HG02943 (cell line): ENCODE measurements at regions not wholly inside any gene's neighbourhood (a gene's known extent, or its start where the extent isn't known, plus 50 kb on each side); places are given as distances from the start of the nearest gene placed in this dataset.

Experiments
- ATAC-seq: cut with Tn5 transposase; IDR thresholded peaks from one replicate; pipeline ENCODE4 v1.9.1; 2021; ENCODE audit warnings: mild to moderate bottlenecking, low read depth, moderate library complexity; ENCODE audit not compliant: unreplicated experiment

- ATAC-seq = no peak
Observed at GRCh38 chr10:78404296-78404695, 370.6 kb downstream of the RPS24 start.

- no peak for ATAC-seq
Observed at GRCh38 chr10:78405231-78405630, 371.6 kb downstream of the RPS24 start.

GRCh38 chr10:78405736-78406135 lies 372.1 kb downstream of the RPS24 start:
- ATAC-seq = no peak

DNA sequence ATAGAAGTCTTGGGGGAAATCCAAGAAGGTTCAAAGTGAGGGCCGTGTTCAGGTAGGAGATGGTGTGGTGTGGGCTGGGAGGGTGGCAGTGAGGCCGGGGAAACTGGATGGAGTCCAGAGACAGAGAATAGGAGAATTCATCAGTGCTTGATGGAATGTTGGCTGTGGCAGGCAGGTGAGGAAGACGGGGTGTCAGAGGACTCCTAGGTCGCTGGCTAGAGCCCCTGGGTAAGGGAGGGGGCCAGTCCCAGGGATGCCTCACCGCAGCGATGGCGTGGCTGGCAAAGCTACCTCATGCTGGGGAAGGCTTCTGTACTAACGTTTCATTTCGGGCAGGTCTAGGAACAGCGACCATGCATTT lies 373.0 kb downstream of the RPS24 start:
- ATAC-seq = no peak

DNA sequence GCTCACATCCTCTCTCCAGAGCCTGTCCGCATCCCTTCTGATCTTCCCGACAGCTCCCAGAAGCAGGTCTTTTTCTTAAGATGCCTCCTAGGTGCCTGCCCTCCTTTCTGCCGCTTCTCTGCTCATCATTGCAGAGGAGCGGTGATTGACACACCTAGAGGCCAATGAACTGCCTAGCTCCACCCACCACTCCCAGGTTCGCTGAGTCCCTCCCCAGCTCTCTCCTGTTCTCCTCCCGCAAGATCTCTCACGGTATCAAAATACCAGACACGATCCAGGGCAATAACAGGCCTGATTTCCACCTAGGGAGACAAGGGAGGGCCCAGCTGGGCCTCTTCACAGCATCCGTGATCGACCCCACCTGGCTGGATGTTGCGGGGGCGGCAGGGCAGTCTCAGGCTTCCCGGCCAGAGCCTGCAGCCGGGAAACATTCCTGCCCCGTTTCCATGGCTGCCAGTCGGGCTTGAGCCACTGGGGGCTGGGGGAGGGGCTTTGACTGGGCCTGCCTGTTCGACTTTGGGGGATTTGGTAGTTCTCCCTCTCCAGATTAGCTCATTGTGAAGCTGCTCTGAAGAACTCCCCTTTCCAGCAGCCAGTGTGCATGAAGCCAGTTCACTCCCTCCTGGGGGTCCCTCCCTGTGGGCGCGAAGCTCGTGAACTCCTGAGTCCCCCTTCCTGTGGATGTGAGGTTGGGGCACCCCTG lies 373.5 kb downstream of the RPS24 start:
- ATAC-seq = no peak

DNA sequence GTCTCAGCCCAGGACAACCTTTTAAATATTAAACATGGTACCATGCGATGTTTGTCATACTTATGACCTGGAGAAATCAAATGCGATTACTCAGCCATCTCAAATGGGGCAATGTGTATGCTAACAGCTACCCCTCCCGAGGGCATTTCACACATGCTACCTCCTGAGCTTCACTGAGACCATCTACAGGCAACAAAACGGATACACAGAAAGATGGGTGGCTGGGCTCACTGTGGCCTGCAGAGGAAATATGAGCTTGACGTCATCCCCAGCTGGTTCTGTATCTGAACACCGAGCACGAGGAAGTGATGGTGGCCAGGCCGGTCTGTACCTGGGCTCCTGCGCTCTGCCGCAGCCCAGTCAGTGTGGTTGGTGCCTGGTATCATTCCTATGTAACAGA lies 374.3 kb downstream of the RPS24 start:
- ATAC-seq = no peak

- no peak for ATAC-seq
Observed at GRCh38 chr10:78408671-78409472, 375.2 kb downstream of the RPS24 start.

GRCh38 chr10:78410046-78410965 lies 376.6 kb downstream of the RPS24 start:
- ATAC-seq = no peak

- no peak for ATAC-seq
Observed at GRCh38 chr10:78411716-78412115, 378.1 kb downstream of the RPS24 start.

GRCh38 chr10:78412605-78413004 lies 378.9 kb downstream of the RPS24 start:
- no peak for ATAC-seq

DNA sequence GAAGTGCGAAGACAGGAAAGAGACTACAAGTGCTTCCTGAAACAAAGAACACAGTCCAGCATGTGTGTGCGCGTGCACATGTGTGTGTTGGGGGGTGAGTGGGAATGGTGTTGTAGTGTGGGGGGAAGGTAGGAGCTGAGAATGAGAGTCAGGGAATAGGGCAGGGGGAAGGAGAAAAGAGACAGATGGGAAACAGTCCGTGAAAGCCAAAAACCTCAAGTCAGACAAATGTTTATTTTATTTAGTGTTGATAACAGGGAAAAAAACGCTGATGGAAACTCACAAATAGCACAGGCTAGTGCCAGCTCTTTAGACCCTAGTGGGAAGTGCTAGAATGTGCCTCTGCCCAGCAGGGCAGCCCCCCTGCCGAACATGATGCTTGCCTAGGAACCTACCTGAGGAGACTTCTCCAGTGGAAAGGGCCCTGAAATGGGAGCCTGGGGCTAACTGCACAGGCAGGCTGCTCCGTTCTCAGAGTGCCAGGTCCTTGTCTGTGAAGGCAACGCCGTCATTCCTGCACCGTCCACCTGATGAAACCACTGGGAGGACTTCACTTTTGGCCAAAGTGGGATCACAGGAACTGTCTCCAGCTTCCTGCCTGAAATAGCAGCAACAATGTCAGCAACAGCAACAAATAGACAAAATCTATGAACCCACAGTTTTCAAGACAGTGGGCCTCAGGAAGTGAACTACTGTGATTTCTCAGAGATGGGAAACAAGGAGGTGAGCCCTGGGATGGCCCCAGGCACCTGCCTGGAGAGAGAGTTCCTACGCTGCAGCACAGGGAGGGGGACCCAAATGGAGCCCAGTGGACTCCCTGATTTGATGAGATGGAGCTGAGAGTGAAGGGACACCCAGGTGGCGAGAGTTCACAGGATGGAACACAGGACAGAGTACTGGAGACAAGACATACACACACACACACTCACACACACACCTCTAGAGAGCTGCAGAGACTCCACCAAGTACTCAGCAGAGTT lies 379.7 kb downstream of the RPS24 start:
- ATAC-seq = no peak

- ATAC-seq = no peak
Observed at GRCh38 chr10:78414380-78414779, 380.7 kb downstream of the RPS24 start.

GRCh38 chr10:78415111-78415510 lies 381.4 kb downstream of the RPS24 start:
- ATAC-seq = no peak

DNA sequence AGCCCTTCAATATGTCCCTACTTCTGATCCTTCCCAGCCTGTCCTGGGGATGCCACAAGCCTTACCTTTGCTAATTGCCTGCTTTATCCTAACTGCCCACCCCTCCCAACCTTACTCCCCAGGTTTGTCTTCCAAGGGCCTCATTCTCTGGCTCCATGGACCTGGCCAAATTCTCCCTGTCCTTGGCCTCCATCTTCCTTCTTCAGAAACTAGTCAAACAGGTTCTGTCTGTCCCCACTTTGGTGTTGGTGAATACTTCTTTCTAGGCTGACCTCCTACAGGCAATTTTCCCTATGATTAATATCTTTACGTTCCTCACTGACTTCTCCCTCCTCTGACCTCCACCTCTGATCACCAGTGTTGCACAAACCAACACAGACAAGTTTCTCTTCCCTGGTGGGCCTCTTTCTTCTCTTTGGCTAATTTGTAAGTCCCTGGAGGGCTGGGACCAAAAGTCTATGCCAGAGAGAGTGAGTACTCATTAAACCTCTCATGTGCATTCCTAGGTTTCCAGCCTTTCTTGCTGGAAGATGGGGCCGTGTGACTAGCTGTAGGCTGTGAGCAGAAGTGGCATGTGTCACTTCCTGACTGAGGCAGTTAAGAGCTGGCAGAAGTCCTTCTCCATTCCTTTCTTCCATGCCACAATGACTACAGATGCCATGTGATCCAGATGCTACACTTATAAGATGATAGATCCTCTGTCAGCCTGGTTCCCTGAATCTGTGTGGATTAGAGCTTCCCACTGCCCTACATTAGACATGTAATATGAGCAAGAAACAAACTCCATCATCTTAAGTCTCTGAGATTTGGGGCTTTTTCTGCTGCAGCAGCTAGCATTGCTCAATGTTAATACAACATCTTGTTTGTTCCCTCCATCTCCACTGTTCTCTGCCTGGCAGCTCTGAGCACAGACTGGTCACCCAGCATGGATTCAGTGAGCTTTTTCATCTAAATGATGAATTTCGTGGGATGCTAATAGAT lies 382.7 kb downstream of the RPS24 start:
- ATAC-seq = no peak

DNA sequence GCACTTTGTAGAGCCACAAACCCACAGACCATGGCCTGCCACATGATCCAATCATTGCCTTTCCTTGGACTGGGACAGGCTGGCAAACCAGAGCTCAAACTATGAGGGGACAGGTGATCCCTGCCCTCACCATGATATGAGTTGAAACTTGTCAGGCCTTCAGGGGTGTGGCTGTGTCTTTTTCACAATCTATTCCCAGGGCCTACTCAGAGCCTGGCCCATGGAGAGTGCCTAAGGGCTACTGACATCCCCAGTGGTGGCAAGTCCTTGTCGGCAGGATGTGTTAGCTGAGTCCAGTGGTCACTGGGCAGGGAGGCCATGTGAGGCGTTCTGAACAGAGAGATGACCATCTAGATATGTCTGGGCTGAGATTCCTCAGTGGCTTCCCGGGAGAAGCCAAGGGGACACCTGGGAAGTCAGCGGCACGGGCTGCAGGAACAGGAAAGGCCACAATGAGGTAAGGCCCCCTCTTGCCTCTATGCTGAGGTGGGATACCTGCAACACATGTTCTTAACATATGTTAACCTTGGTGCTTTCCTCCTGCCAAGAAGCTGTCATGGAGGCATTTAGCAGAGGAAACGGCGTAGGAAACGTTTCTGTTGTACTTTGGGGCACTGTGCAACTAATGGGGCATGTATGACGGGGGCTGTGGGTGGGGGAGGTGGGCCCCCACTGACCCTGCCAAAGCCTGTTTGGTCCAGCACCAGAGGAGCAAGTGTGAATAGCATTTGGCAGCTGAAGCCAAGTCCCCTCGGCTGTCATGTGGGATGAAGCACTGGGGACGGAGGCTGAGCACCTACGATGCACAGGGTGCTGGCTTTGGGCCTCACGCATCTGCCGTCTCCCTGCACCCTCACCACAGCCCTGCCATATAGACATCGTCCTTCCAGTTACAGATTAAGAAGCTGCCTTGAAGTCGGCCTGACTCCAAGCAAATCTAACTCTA lies 384.0 kb downstream of the RPS24 start:
- no peak for ATAC-seq

DNA sequence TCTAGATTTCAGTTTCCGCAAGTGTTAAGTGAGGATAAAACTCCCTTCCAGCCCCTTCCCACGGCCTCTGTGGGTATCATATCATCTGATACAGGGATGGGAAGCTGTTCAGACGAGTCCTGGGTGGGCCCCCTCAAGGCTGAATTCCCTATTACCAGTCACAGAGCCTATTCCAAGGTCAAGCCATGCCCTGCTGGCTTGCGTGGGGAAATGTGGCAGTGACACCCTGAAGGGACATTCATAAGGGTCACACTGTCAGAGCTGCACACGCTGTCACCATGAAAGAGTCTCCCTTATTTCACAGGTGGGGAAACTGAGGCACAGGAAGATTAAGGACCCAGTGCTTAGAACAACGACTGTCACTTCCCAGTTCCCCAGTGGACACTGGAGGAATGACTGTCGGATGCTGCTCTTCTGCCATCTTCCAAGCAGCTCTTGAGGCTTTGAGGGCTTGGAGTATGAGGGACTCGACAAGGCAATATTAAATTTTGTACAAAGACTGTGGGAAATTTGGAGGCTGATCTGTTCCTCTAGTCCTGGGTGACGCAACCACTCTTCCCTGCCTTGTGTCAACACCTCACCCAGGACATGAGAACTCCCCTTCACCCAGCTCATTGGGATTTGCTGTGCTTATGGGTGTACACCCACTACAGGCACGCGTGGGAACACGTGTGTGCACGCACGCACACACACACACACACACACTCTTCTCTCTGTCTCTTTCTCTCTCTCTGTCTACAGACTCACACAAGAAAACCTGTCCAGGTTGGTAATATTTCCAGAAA lies 386.0 kb downstream of the RPS24 start:
- no peak for ATAC-seq
